Fibroblast of lung (primary cell): ENCODE measurements at regions not wholly inside any gene's neighbourhood (a gene's known extent, or its start where the extent isn't known, plus 50 kb on each side); places are given as distances from the start of the nearest gene placed in this dataset.

Experiments used
- EZH2 ChIP-seq: IDR thresholded peaks from 2 replicates; pipeline ENCODE4 v1.5.1; 2012; ENCODE audit warnings: low read length, control low read depth, mild to moderate bottlenecking; ENCODE audit errors: missing control alignments
- TF ChIP-seq, protein P1 (sequence below), 2 donors: IDR thresholded peaks in 1 of 2; conservative IDR thresholded peaks in 1 of 2; 1 replicate in 1 of 2; 2 replicates in 1 of 2; pipeline ENCODE4 v1.5.1; 2011 to 2012; ENCODE audit warnings: low read length in 2 of 2, control low read depth in 1 of 2, inconsistent platforms in 1 of 2, low read depth in 1 of 2, mild to moderate bottlenecking in 1 of 2

DNA sequence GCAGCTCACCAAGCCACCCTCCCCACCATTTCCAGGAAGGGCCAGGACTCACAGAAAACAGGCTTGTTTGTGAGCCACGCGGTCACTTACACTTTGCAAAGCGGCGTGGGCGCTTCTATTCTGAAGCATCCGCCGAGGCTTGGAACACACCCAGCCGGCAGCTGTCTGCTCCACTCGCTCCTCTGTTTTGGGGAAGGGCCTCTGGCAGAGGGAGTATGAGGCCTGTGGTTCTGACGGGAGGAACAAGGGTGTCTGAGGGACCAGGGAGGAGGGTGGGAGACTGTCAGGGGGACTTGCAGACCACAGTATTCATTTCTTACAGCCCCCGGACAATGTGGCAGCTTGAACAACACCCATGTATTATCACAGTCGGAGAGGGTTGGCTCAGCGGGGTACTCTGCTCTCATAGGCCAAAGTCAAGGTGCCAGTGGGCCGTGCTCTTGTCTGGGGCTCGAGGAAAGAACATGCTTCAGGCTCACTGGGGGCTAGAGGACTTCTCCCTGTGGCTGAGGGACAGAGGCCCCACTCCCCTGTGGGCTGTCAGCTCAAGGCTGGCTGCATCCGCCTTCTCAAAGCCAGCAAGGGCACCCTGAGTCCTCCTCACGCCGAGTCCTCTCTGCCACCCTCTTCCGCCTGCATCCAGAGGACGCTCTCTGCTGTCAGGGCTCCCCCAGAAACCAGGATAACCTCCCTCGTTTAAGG is 60.4 kb upstream of the FAM20C start:
- TF ChIP-seq, protein P1, sequence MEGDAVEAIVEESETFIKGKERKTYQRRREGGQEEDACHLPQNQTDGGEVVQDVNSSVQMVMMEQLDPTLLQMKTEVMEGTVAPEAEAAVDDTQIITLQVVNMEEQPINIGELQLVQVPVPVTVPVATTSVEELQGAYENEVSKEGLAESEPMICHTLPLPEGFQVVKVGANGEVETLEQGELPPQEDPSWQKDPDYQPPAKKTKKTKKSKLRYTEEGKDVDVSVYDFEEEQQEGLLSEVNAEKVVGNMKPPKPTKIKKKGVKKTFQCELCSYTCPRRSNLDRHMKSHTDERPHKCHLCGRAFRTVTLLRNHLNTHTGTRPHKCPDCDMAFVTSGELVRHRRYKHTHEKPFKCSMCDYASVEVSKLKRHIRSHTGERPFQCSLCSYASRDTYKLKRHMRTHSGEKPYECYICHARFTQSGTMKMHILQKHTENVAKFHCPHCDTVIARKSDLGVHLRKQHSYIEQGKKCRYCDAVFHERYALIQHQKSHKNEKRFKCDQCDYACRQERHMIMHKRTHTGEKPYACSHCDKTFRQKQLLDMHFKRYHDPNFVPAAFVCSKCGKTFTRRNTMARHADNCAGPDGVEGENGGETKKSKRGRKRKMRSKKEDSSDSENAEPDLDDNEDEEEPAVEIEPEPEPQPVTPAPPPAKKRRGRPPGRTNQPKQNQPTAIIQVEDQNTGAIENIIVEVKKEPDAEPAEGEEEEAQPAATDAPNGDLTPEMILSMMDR (conservative IDR thresholded peaks at IDR 0.05 in 1 of 2, IDR thresholded peaks at IDR 0.05 in 1 of 2; ENCODE audit: low read depth in 1 of 2, low read length in 2 of 2): no peak
- no peak for TF ChIP-seq EZH2
